ENCODE measurements at regions not wholly inside any gene's neighbourhood (a gene's known extent, or its start where the extent isn't known, plus 50 kb on each side); places are given as distances from the start of the nearest gene placed in this dataset.

- no peak overlapping the region for H3K27ac ChIP-seq (ENCODE audit: control insufficient read depth, insufficient read depth, low read length)
- H3K27me3 ChIP-seq (ENCODE audit: control insufficient read depth, extremely low read depth, insufficient read depth, low read length): no peaks in the 10 kb centered on the region
- no peaks in the 10 kb centered on the region for H3K9me1 ChIP-seq (ENCODE audit: control insufficient read depth, extremely low read depth, insufficient read depth, low read length)
- DNase-seq (ENCODE audit: low read depth, low spot score) (no peak), FAIRE-seq (no peak)
- no peak overlapping the region for H3K4me3 ChIP-seq (ENCODE audit: control insufficient read depth in 2 of 3, extremely low read depth in 1 of 3, insufficient read depth in 2 of 3, low read depth in 1 of 3, low read length in 3 of 3)
- no peaks in the 10 kb centered on the region for H4K20me1 ChIP-seq (ENCODE audit: control insufficient read depth, extremely low read depth, insufficient read depth, low read length)
- H3K79me2 ChIP-seq (ENCODE audit: control insufficient read depth, insufficient read depth, low read length): no peaks in the 10 kb centered on the region
- H3K4me1 ChIP-seq (ENCODE audit: control insufficient read depth, extremely low read depth, insufficient read depth, low read length): peaks cover 6% of the 10 kb centered on the region
- H3K9me3 ChIP-seq (ENCODE audit: control insufficient read depth, low read depth, low read length): no peaks in the 10 kb centered on the region
- no peak overlapping the region for H2AFZ ChIP-seq (ENCODE audit: control insufficient read depth, low read length)
- H3K9ac ChIP-seq (ENCODE audit: control insufficient read depth, extremely low read depth, insufficient read depth, low read length): no peak overlapping the region
- dilution Hi-C loops (cut with MboI; ENCODE audit: extremely low pct_ligation_motif_present, low sequenced_read_pairs): no loop called here
- H3K4me2 ChIP-seq (ENCODE audit: control insufficient read depth, extremely low read depth, insufficient read depth, low read depth, low read length): no peak overlapping the region
- TF ChIP-seq CTCF (optimal IDR thresholded peaks at IDR 0.05 in 1 of 3, IDR thresholded peaks at IDR 0.05 in 1 of 3, conservative IDR thresholded peaks at IDR 0.05 in 1 of 3; ENCODE audit: extremely low read depth in 1 of 3, insufficient read depth in 2 of 3, low read length in 3 of 3) (no peak), EZH2 (IDR thresholded peaks at IDR 0.05; ENCODE audit: low read length) (no peak)
- no peaks in the 10 kb centered on the region for H3K36me3 ChIP-seq (ENCODE audit: control insufficient read depth in 2 of 2, extremely low read depth in 1 of 2, insufficient read depth in 2 of 2, low read length in 2 of 2)
These were observed 341.4 kb upstream of the EDIL3 start for GRCh38 chr5:84725946-84726570.

GRCh38 chr5:84724683-84725082 lies 340.0 kb upstream of the EDIL3 start:
- Histone ChIP-seq H3K36me3 (ENCODE audit: control insufficient read depth in 2 of 2, extremely low read depth in 1 of 2, insufficient read depth in 2 of 2, low read length in 2 of 2) (no peaks in the 10 kb centered on the region), H3K9me1 (ENCODE audit: control insufficient read depth, extremely low read depth, insufficient read depth, low read length) (no peaks in the 10 kb centered on the region), H2AFZ (ENCODE audit: control insufficient read depth, low read length) (no peak overlapping the region), H3K4me2 (ENCODE audit: control insufficient read depth, extremely low read depth, insufficient read depth, low read depth, low read length) (peak overlapping the region; percentile 28), H3K9me3 (ENCODE audit: control insufficient read depth, low read depth, low read length) (no peaks in the 10 kb centered on the region), H3K9ac (ENCODE audit: control insufficient read depth, extremely low read depth, insufficient read depth, low read length) (no peak overlapping the region), H3K4me1 (ENCODE audit: control insufficient read depth, extremely low read depth, insufficient read depth, low read length) (peaks cover 6% of the 10 kb centered on the region), H4K20me1 (ENCODE audit: control insufficient read depth, extremely low read depth, insufficient read depth, low read length) (no peaks in the 10 kb centered on the region), H3K27ac (ENCODE audit: control insufficient read depth, insufficient read depth, low read length) (peak overlapping the region; percentile 55), H3K79me2 (ENCODE audit: control insufficient read depth, insufficient read depth, low read length) (no peaks in the 10 kb centered on the region), H3K4me3 (ENCODE audit: control insufficient read depth in 2 of 3, extremely low read depth in 1 of 3, insufficient read depth in 2 of 3, low read depth in 1 of 3, low read length in 3 of 3) (no peak overlapping the region), H3K27me3 (ENCODE audit: control insufficient read depth, extremely low read depth, insufficient read depth, low read length) (no peaks in the 10 kb centered on the region)
- DNase-seq (ENCODE audit: low read depth, low spot score) (peak; percentile 25), FAIRE-seq (peak; percentile 48)
- TF ChIP-seq CTCF (optimal IDR thresholded peaks at IDR 0.05 in 1 of 3, IDR thresholded peaks at IDR 0.05 in 1 of 3, conservative IDR thresholded peaks at IDR 0.05 in 1 of 3; ENCODE audit: extremely low read depth in 1 of 3, insufficient read depth in 2 of 3, low read length in 3 of 3): no peak
- no peak for TF ChIP-seq EZH2 (IDR thresholded peaks at IDR 0.05; ENCODE audit: low read length)
- dilution Hi-C loops (cut with MboI; ENCODE audit: extremely low pct_ligation_motif_present, low sequenced_read_pairs): no loop called here
